ENCODE measurements at regions not wholly inside any gene's neighbourhood (a gene's known extent, or its start where the extent isn't known, plus 50 kb on each side); places are given as distances from the start of the nearest gene placed in this dataset.

DNA sequence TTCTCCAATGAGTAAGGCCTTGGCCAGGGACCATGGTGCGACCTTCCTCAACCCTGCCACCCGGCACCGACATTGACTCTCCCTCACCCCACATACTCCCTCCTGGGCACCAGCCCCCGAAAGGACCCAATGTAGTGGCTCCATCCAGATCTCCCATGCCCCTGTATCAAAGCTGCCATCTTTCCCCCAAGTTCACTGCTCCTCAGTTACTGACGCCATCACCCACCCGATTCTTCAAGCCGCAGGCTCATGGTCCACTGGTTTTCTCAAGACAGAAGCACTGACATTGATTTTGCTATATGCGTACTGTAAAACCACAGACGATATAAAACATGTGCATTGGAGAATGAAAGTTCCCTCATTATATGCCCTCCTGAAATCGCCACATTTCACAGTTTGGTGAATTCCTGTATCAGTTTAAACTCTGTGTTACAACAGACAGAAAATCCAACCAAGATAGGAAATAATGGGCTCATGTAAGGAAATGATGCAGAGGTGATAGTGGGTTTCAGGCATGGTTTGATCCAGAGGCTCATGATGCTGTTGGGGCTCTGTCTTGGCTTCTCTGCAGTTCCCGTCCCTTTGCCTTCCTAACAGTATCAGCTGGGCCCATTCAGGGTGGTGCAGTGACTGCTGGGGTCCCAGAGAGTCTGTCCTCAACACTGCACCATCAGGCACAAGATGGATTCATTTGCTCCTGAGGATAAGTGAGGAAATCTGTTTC lies 207.3 kb upstream of the IER5L start:
- 81 to 89% methylated on average over 11 of the region's 11 CpGs for whole genome bisulfite sequencing, 2 donors
- intact Hi-C loops (cut with DNase I): no loop called here
- no peaks in the 10 kb centered on the region for H3K36me3 ChIP-seq
- H3K4me1 ChIP-seq: peaks cover 6 to 13% (median 11%) of the 10 kb centered on the region in 3 donors
- ATAC-seq: no peak
- no peaks in the 10 kb centered on the region for H3K9me3 ChIP-seq
- H3K27me3 ChIP-seq: no peaks in the 10 kb centered on the region
- no peak for FAIRE-seq
- TF ChIP-seq, protein P1, sequence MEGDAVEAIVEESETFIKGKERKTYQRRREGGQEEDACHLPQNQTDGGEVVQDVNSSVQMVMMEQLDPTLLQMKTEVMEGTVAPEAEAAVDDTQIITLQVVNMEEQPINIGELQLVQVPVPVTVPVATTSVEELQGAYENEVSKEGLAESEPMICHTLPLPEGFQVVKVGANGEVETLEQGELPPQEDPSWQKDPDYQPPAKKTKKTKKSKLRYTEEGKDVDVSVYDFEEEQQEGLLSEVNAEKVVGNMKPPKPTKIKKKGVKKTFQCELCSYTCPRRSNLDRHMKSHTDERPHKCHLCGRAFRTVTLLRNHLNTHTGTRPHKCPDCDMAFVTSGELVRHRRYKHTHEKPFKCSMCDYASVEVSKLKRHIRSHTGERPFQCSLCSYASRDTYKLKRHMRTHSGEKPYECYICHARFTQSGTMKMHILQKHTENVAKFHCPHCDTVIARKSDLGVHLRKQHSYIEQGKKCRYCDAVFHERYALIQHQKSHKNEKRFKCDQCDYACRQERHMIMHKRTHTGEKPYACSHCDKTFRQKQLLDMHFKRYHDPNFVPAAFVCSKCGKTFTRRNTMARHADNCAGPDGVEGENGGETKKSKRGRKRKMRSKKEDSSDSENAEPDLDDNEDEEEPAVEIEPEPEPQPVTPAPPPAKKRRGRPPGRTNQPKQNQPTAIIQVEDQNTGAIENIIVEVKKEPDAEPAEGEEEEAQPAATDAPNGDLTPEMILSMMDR (IDR thresholded peaks at IDR 0.05): no peak
- H3K4me3 ChIP-seq: no peak overlapping the region
- H3K27ac ChIP-seq: no peak overlapping the region
- peak in 2 of 6 donors; percentile 17 to 41 for DNase-seq

DNA sequence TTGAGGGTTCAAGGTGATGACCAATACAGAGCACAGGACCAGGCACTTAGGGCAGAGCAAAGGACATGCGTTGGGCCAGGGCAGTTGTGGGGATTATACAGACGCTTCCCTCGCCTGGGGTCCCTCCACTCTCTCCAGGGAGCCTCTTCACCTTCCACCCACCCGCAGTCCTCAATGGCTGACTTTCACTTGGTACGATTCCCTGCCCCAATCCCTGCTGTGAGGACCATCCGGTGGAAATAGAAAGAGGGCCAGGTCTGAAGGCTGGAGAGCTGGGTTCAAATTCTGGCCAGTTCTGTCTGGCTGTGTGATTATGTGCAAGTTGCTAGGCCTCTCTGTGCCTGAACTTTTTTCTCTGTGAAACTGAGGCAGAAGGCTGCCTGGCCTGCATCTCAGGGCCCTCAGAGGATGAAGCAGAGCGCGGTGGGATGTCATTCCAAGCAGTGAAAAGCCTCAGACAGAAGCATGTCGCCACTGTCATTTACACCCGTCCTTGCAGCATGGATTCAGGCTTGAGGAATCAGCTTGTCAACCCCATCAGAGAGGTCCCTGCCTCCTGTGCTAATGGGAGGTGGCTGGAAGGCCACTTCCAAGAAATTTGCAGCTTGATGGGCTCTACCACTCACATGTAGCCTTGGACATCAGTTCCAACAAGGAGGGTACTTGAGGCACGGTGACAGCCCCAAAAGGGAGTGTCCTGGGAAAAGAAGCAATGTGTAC lies 206.6 kb upstream of the IER5L start:
- peaks cover 6 to 13% (median 11%) of the 10 kb centered on the region in 3 donors for H3K4me1 ChIP-seq
- ATAC-seq: no peak
- no peaks in the 10 kb centered on the region for H3K9me3 ChIP-seq
- H3K27me3 ChIP-seq: no peaks in the 10 kb centered on the region
- intact Hi-C loops (cut with DNase I): no loop called here
- TF ChIP-seq, protein P1 (IDR thresholded peaks at IDR 0.05): no peak
- no peak for FAIRE-seq
- H3K36me3 ChIP-seq: no peaks in the 10 kb centered on the region
- H3K4me3 ChIP-seq: no peak overlapping the region
- 92 to 95% methylated on average over 11 of the region's 11 CpGs for WGBS, 2 donors
- peak overlapping the region in 1 of 4 donors; percentile 98 for H3K27ac ChIP-seq
- peak in 1 of 6 donors; percentile 41 for DNase-seq

DNA sequence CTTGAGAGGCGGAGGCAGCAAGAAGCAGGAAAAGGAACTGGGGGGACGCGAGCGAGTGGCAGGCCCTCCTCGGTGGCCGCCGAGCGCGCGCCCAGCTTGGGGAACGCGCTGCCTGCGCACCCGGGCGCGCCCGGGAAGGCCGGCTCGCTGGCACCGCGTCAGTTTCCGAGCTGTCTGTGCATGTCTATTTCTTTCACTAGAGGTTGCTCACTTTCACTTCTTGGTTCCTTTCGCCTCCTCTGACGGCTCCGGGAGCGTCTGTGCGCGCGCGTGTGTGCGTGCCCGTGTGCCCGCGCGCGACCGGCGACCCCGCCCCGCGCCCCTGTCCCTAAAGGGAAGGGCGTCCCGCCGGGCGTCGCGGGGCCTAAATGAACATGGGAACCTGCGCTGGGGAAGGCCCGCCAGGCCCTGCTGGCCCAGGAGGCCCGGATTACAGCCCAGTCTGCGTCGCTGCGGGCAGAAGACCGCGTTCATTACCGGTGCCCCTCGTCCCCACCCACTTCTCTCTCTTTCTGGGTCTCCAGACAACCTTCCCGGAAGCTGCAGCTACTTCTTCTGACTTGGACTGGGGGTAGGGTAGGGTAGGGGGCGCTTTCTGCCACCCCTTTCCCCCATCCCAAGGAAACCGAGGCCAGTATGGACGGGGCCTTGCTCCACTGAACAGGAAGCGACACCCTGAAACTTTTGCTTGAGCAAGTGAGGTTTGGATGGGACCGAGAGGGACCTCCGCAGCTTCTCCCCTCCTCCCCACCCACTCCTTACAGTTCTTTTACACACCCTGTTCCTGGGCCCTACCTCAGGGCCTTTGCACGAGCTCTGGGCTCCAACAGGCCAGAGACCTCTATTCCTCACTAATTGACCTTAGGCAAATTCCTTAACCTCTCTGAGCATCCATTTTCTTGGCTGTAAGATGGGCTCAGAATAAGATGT lies 205.8 kb upstream of the IER5L start:
- DNase-seq: peak; percentile 75 to 90 (median 84)
- peak; percentile 77 to 88 (median 80) for ATAC-seq
- Histone ChIP-seq H3K4me3 (peak overlapping the region; percentile 13 to 53 (median 30)), H3K4me1 (peaks cover 6 to 13% (median 11%) of the 10 kb centered on the region in 3 donors), H3K36me3 (no peaks in the 10 kb centered on the region), H3K27ac (peak overlapping the region; percentile 94 to 98 (median 96)), H3K9me3 (no peaks in the 10 kb centered on the region), H3K27me3 (no peaks in the 10 kb centered on the region)
- FAIRE-seq: no peak
- 16 to 40% methylated on average over 26 to 65 of the region's 65 CpGs for WGBS, 2 donors
- TF ChIP-seq, protein P1 (IDR thresholded peaks at IDR 0.05): no peak
- intact Hi-C loops (cut with DNase I): no loop called here

DNA sequence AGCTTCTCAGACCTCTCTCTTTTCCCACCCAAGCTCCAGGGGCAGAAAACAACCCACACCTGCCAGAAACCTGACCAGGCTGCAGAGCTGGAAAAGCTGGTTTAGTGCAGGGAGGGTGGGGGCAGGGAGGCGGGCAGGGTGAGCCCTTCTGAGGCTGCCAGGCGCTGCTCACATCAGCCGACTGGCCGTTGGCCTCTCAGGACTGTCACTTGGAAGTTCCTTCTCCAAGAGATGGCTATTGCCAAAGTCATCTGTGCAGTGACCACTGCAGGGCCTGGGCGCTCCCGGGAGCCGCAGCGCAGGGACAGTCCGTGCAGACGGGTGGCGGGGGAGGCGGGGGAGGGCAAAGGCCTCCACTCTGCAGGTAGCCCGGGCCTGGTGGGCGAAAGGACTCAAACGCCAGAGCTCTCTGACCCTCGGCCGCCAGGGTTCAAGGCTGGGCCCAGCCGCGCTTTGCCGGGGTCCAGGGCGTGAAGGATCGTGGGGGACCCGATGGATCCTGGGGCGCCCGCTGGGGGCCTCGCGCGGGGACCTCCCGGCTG lies 205.0 kb upstream of the IER5L start:
- Histone ChIP-seq H3K4me3 (peak overlapping the region; percentile 13 to 53 (median 30)), H3K27ac (peak overlapping the region; percentile 94 to 98 (median 96)), H3K9me3 (no peaks in the 10 kb centered on the region), H3K36me3 (no peaks in the 10 kb centered on the region), H3K4me1 (peaks cover 6 to 13% (median 11%) of the 10 kb centered on the region in 3 donors), H3K27me3 (no peaks in the 10 kb centered on the region)
- 1 to 2% methylated on average over 20 to 29 of the region's 29 CpGs for WGBS, 2 donors
- DNase-seq (peak; percentile 83 to 93 (median 90)), FAIRE-seq (no peak), ATAC-seq (peak; percentile 91 to 94 (median 92))
- TF ChIP-seq, protein P1 (IDR thresholded peaks at IDR 0.05): no peak
- intact Hi-C loops (cut with DNase I): no loop called here
